Fibroblast of upper back skin (primary cell): ENCODE measurements at regions not wholly inside any gene's neighbourhood (a gene's known extent, or its start where the extent isn't known, plus 50 kb on each side); places are given as distances from the start of the nearest gene placed in this dataset.
A peak's percentile ranks its signal among the peaks of the same experiment; 100 is the strongest.

Source experiments
- DNase-seq: peaks from one replicate; pipeline ENCODE4 v3.0.0-alpha.2; 2013

- DNase-seq = no peak
These were observed 163.7 kb downstream of the GXYLT1 start for GRCh38 chr12:41981013-41981412.

- peak; percentile 18 for DNase-seq
These were observed 164.3 kb downstream of the GXYLT1 start for GRCh38 chr12:41980390-41980789.

- no peak for DNase-seq
These were observed 165.1 kb downstream of the GXYLT1 start for GRCh38 chr12:41979574-41979973.

GRCh38 chr12:41972598-41972997, 172.1 kb downstream of the GXYLT1 start:
- DNase-seq = no peak

- no peak for DNase-seq
These were observed 172.5 kb downstream of the GXYLT1 start for GRCh38 chr12:41972196-41972595.

- no peak for DNase-seq
These were observed 173.9 kb downstream of the GXYLT1 start for GRCh38 chr12:41970744-41971143.

GRCh38 chr12:41968599-41968998, 176.1 kb downstream of the GXYLT1 start:
- no peak for DNase-seq

GRCh38 chr12:41967668-41968500, 176.8 kb downstream of the GXYLT1 start:
- peak; percentile 12 for DNase-seq

GRCh38 chr12:41966916-41967315, 177.8 kb downstream of the GXYLT1 start:
- DNase-seq = no peak

- no peak for DNase-seq
These were observed 178.7 kb downstream of the GXYLT1 start for GRCh38 chr12:41966001-41966400.

- no peak for DNase-seq
These were observed 181.3 kb downstream of the GXYLT1 start for GRCh38 chr12:41963398-41963797.

GRCh38 chr12:41962171-41962572, 182.5 kb downstream of the GXYLT1 start:
- no peak for DNase-seq

- DNase-seq = no peak
These were observed 185.4 kb downstream of the GXYLT1 start for GRCh38 chr12:41959271-41959670.

- DNase-seq = no peak
These were observed 188.3 kb downstream of the GXYLT1 start for GRCh38 chr12:41956353-41956752.

- no peak for DNase-seq
These were observed 194.2 kb downstream of the GXYLT1 start for GRCh38 chr12:41950455-41950854.

GRCh38 chr12:41946106-41946505, 198.6 kb downstream of the GXYLT1 start:
- no peak for DNase-seq

- DNase-seq = peak; percentile 35
These were observed 200.5 kb downstream of the GXYLT1 start for GRCh38 chr12:41944216-41944615.

- no peak for DNase-seq
These were observed 201.0 kb downstream of the GXYLT1 start for GRCh38 chr12:41943671-41944070.

GRCh38 chr12:41942354-41942753, 202.3 kb downstream of the GXYLT1 start:
- no peak for DNase-seq

GRCh38 chr12:41941079-41941478, 203.6 kb downstream of the GXYLT1 start:
- DNase-seq = no peak

- no peak for DNase-seq
These were observed 204.1 kb downstream of the GXYLT1 start for GRCh38 chr12:41940571-41940970.

GRCh38 chr12:41936333-41936732, 208.3 kb downstream of the GXYLT1 start:
- DNase-seq = no peak

- no peak for DNase-seq
These were observed 208.8 kb downstream of the GXYLT1 start for GRCh38 chr12:41935911-41936310.

GRCh38 chr12:41932470-41932991, 212.1 kb downstream of the GXYLT1 start:
- DNase-seq = peak; percentile 15
